IPS-15b (cell line): ENCODE measurements at regions not wholly inside any gene's neighbourhood (a gene's known extent, or its start where the extent isn't known, plus 50 kb on each side); places are given as distances from the start of the nearest gene placed in this dataset.

Experiments used
- H3K27me3 ChIP-seq: one replicate; pipeline ENCODE4 v1.6.1; 2013; ENCODE audit warnings: low read length; ENCODE audit not compliant: control insufficient read depth, insufficient read depth
- H3K36me3 ChIP-seq: one replicate; pipeline ENCODE4 v1.6.1; 2013; ENCODE audit warnings: low read length; ENCODE audit not compliant: control insufficient read depth, insufficient read depth
- H3K4me1 ChIP-seq: one replicate; pipeline ENCODE4 v1.6.1; 2013; ENCODE audit warnings: mild to moderate bottlenecking, low read length; ENCODE audit not compliant: control insufficient read depth, insufficient read depth
- H3K4me3 ChIP-seq: one replicate; pipeline ENCODE4 v1.5.1; 2013; ENCODE audit warnings: low read depth, low read length
- H3K9ac ChIP-seq: one replicate; pipeline ENCODE4 v1.6.1; 2013; ENCODE audit warnings: low read depth, mild to moderate bottlenecking, low read length
- H3K9me3 ChIP-seq: one replicate; pipeline ENCODE4 v1.6.1; 2013; ENCODE audit warnings: mild to moderate bottlenecking, low read length; ENCODE audit not compliant: control insufficient read depth, insufficient read depth

- Histone ChIP-seq H3K4me1 (no peaks in the 10 kb centered on the region), H3K4me3 (no peak overlapping the region), H3K9me3 (no peaks in the 10 kb centered on the region), H3K27me3 (no peaks in the 10 kb centered on the region), H3K36me3 (no peaks in the 10 kb centered on the region), H3K9ac (no peak overlapping the region)
Measured at GRCh38 chr2:146912536-146912935, 932.3 kb upstream of the ACVR2A start.

GRCh38 chr2:146908776-146909175, 936.1 kb upstream of the ACVR2A start:
- H3K9ac ChIP-seq: no peak overlapping the region
- no peaks in the 10 kb centered on the region for H3K9me3 ChIP-seq
- no peak overlapping the region for H3K4me3 ChIP-seq
- H3K36me3 ChIP-seq: no peaks in the 10 kb centered on the region
- H3K27me3 ChIP-seq: no peaks in the 10 kb centered on the region
- H3K4me1 ChIP-seq: no peaks in the 10 kb centered on the region

- Histone ChIP-seq H3K27me3 (no peaks in the 10 kb centered on the region), H3K4me1 (no peaks in the 10 kb centered on the region), H3K36me3 (no peaks in the 10 kb centered on the region), H3K9me3 (no peaks in the 10 kb centered on the region), H3K9ac (no peak overlapping the region), H3K4me3 (no peak overlapping the region)
Measured at GRCh38 chr2:146898083-146898482, 946.7 kb upstream of the ACVR2A start.

DNA sequence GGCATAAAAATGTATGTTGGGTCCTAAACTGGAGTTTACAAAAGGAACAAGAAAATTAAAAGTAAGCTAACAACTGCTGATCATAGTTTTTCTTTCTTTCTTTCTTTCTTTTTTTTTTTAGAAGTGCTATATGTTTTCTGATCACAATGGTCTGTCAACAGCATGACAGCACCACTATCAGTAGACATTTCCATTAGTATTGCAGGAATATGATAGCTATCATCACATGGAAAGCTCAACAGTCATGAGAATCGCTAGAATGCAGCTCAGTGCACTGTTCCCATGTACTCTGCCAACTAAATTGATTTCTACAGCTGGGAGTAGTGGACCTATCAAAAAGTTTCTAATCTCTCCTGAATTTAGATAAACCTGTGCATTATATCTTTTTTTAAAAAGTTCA, 950.3 kb upstream of the ACVR2A start:
- no peak overlapping the region for H3K4me3 ChIP-seq
- H3K9ac ChIP-seq: no peak overlapping the region
- H3K36me3 ChIP-seq: no peaks in the 10 kb centered on the region

GRCh38 chr2:146893500-146894041, 951.3 kb upstream of the ACVR2A start:
- H3K9me3 ChIP-seq: no peaks in the 10 kb centered on the region
- H3K9ac ChIP-seq: no peak overlapping the region
- H3K4me1 ChIP-seq: no peaks in the 10 kb centered on the region
- H3K36me3 ChIP-seq: no peaks in the 10 kb centered on the region
- H3K27me3 ChIP-seq: no peaks in the 10 kb centered on the region
- no peak overlapping the region for H3K4me3 ChIP-seq

More for the DNA sequence above, 950.3 kb upstream of the ACVR2A start:
- H3K27me3 ChIP-seq: no peaks in the 10 kb centered on the region
- no peaks in the 10 kb centered on the region for H3K4me1 ChIP-seq
- H3K9me3 ChIP-seq: no peaks in the 10 kb centered on the region

GRCh38 chr2:146890491-146890890, 954.3 kb upstream of the ACVR2A start:
- Histone ChIP-seq H3K4me3 (no peak overlapping the region), H3K4me1 (no peaks in the 10 kb centered on the region), H3K27me3 (no peaks in the 10 kb centered on the region), H3K9me3 (no peaks in the 10 kb centered on the region), H3K9ac (no peak overlapping the region), H3K36me3 (no peaks in the 10 kb centered on the region)

DNA sequence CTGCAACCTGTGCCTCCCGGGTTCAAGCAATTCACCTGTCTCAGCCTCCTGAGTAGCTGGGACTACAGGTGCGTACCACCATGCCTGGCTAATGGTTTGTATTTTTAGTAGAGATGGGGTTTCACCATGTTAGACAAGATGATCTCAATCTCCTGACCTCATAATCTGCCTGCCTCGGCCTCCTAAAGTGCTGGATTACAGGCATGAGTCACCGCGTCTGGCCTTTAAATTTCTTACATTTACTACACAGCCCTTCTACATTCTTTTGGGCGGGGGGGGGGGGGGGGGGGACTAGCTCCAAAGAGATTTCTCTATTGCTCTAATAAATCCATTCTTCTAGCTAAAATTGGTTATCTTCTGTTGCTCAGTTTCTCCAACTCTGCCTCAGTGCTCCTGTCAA, 964.9 kb upstream of the ACVR2A start:
- Histone ChIP-seq H3K36me3 (no peaks in the 10 kb centered on the region), H3K9ac (no peak overlapping the region), H3K9me3 (no peaks in the 10 kb centered on the region), H3K4me3 (no peak overlapping the region), H3K27me3 (no peaks in the 10 kb centered on the region), H3K4me1 (no peaks in the 10 kb centered on the region)

DNA sequence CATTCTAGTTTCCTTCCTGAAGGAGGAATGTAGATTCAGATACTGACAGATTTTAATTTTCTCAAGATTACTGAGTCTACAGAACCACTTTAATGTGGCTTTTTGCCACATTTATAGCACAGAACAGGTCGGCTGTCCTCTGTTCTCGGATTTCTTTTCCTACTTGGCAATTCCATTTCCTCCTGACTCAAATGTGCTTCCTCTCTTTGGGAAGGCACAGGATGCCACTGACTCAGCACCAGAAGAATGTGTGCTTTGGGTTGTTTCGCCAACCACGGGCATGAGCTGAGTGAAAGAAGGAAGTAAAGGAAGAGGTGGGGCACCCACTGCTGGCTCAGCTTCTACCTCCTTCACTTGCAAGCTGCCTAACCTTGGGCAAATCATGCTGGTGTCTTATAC, 970.6 kb upstream of the ACVR2A start:
- Histone ChIP-seq H3K27me3 (no peaks in the 10 kb centered on the region), H3K4me1 (no peaks in the 10 kb centered on the region), H3K9me3 (no peaks in the 10 kb centered on the region), H3K36me3 (no peaks in the 10 kb centered on the region), H3K9ac (no peak overlapping the region), H3K4me3 (no peak overlapping the region)

DNA sequence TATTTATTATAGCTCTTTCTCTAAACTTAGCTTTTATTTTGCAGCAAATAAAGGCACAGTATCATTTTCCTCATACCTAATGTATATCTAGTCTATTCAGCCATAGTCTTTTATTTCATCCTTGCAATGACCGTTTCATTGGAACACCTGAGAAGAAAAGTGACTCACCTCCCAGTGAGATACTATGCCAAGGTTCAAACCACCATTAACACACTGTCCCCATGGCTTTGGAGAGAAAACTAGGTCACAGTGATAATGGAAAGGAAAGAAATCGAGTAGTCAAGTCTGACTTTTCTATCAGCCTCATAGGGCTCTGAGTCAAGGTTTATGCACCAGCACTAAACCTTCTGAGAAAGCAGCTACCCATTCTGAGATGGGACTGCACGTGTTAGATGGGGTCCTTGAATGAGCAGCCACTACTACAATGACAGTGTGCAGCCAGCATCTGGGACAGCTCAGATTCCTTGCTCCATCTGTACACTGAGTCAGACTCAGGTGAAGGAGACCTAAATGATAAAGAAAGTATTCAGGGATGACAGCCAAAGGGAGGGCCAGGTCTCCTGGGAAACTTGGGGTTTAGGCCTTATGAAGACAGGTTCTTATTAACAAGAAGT, 971.1 kb upstream of the ACVR2A start:
- Histone ChIP-seq H3K36me3 (no peaks in the 10 kb centered on the region), H3K4me1 (no peaks in the 10 kb centered on the region), H3K9ac (no peak overlapping the region), H3K4me3 (no peak overlapping the region), H3K9me3 (no peaks in the 10 kb centered on the region), H3K27me3 (no peaks in the 10 kb centered on the region)

- H3K36me3 ChIP-seq: no peaks in the 10 kb centered on the region
- H3K27me3 ChIP-seq: no peaks in the 10 kb centered on the region
- H3K9ac ChIP-seq: no peak overlapping the region
- no peak overlapping the region for H3K4me3 ChIP-seq
- no peaks in the 10 kb centered on the region for H3K4me1 ChIP-seq
- no peaks in the 10 kb centered on the region for H3K9me3 ChIP-seq
Measured at GRCh38 chr2:146873056-146873455, 971.8 kb upstream of the ACVR2A start.

GRCh38 chr2:146870691-146871090, 974.1 kb upstream of the ACVR2A start:
- no peaks in the 10 kb centered on the region for H3K9me3 ChIP-seq

GRCh38 chr2:146869328-146869727, 975.5 kb upstream of the ACVR2A start:
- no peaks in the 10 kb centered on the region for H3K4me1 ChIP-seq
- H3K4me3 ChIP-seq: no peak overlapping the region
- H3K9me3 ChIP-seq: no peaks in the 10 kb centered on the region
- no peak overlapping the region for H3K9ac ChIP-seq
- H3K27me3 ChIP-seq: no peaks in the 10 kb centered on the region
- no peaks in the 10 kb centered on the region for H3K36me3 ChIP-seq

More at GRCh38 chr2:146870691-146871090, 974.1 kb upstream of the ACVR2A start:
- no peaks in the 10 kb centered on the region for H3K4me1 ChIP-seq
- H3K36me3 ChIP-seq: no peaks in the 10 kb centered on the region
- H3K9ac ChIP-seq: no peak overlapping the region
- no peak overlapping the region for H3K4me3 ChIP-seq
- no peaks in the 10 kb centered on the region for H3K27me3 ChIP-seq
